GM18511 (cell line): ENCODE measurements at regions not wholly inside any gene's neighbourhood (a gene's known extent, or its start where the extent isn't known, plus 50 kb on each side); places are given as distances from the start of the nearest gene placed in this dataset.

Experiments
- ATAC-seq: cut with Tn5 transposase; IDR thresholded peaks from one replicate; pipeline ENCODE4 v1.9.1; 2021; ENCODE audit warnings: mild to moderate bottlenecking, moderate library complexity; ENCODE audit not compliant: unreplicated experiment

DNA sequence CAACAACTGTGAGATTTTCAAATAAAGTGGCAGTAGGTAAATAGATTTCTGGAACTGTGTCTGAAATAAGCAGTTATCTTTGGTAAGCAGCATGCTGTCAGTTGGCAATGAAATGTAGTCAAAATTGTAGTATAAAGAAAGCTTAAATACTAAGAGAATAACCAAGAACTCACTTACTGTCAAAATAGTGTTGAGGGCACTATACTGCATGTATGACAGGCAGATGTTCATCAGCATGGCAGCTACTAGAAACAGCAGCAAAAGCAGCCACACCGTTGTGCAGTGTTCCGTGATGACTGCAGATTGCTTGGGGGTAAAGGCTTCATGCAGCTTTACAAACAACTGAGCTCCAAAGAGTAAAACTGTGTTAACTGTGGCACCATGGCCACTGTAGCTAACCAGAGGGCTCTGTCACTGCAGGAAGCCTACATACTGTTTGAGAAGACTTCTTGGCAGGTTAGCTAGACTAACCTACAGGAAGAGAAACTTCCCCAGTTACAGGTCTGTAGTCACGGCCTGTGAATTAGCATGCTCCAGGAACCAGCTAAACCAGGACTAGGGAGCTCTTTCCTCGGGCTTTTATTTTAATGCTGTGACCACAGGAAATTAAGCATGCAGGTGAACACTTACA lies 459.7 kb downstream of the TBL1XR1 start:
- peak; percentile 53 for ATAC-seq

DNA sequence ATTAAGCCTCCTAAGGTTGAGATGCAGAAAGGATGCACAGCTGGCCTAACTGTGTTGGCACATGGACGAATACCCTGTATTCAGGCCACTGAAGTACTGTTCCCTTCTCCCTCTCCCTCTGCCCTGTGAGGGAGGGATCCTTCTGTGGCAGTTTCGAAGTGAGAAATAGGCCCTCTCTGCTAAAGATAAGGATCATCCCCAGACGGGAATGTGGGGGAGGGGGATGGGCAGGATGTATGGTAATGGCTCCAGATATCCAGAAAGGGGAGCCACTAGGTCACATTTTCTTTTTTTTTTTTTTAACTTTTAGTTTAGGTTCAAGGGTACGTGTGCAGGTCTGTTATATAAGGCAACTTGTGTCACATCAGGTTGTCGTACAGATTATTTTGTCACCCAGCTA lies 463.1 kb downstream of the TBL1XR1 start:
- no peak for ATAC-seq

DNA sequence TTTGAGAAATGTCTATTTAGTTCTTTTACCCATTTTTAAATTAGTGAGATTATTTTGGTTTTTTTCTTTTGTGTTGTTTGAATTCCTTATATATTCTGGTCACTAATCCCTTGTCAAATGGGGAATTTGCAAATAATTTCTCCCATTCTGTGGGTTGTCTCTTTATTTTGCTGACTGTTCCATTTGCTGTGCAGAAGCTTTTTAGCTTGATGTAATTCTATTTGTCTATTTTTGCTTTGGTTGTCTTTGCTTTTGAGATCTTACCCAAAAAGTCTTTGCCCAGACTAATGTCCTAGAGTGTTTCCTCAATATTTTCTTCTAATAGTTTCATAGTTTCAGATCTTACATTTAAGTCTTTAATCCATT lies 472.9 kb downstream of the TBL1XR1 start:
- no peak for ATAC-seq

DNA sequence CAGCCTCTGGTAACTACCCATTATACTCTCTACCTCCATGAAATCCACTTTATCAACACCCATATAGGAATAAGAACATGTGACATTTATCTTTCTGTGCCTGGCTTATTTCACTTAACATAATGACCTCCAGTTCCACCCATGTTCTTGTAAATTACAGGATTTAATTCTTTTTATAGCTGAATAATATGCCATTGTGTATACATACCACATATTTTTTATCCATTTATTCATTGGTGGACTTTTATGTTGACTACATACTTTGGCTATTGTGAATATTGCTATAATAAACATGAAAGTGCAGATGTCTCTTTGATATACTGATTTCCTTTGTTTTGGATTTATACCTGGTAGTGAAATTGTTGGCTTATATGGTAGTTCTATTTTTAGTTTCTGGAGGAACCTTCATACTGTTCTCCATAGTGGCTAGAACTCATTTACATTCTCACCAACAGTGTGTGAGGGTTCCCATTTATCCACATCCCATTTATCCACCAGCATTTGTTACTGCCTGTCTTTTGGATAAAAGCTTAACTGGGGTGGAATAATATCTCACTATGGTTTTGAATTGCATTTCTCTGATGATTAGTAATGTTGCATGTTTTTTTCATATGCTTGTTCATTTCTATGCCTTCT lies 473.4 kb downstream of the TBL1XR1 start:
- no peak for ATAC-seq

DNA sequence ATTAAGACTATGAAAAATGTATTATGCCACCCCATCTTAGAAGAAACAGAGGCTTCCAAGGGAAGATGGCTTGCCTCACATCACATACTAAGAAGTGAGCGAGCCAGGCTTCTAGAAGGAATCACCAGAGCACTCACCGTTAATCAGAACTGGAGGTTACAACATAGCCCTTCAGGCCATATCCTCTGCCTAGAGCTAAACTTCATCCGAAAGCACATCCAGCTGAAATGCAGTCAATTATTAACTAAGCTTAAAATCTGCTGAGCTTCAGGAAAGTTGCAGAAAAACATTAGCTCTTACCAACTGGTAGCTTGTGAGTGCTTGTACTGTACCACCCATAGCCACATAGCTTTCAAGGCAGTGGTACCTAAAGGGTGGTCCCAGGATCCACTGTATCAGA lies 483.2 kb downstream of the TBL1XR1 start:
- no peak for ATAC-seq

DNA sequence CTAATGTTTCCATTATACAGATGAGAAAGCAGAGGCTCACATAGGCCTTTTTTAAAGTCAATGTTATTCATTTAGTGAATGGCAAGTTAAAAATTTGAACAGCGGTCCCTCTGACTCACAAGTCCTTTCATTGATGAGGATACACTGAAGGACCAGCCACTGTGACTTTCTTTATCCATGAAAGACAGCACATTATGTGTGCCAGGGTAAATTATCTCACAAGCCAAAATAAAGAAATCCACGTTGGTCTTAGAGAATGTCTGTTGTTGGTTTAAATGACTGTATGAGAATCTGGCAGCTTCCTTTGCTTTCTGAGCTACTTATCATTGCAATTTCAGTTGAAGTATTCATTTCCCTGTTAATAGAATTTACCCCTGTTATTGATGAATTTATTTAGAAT lies 485.1 kb downstream of the TBL1XR1 start:
- ATAC-seq: no peak

DNA sequence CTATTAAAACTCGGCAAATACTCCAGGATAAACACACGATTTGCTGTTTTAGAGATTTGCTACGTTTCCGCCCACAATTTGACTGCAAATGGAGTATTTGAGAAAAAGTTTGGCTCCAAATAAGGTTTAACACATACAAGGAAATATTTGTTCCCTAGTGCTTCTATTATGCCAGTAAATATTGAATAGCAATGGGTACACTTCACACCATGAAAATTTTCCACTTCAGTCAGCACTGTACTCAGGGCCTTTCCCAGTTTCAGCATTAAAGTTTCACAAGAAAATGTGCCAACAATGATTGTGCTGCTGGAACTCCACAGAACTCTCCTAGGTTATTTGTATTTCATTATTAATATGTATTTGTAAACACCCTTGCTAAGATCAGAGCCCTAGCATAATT lies 498.0 kb downstream of the TBL1XR1 start:
- ATAC-seq: no peak

DNA sequence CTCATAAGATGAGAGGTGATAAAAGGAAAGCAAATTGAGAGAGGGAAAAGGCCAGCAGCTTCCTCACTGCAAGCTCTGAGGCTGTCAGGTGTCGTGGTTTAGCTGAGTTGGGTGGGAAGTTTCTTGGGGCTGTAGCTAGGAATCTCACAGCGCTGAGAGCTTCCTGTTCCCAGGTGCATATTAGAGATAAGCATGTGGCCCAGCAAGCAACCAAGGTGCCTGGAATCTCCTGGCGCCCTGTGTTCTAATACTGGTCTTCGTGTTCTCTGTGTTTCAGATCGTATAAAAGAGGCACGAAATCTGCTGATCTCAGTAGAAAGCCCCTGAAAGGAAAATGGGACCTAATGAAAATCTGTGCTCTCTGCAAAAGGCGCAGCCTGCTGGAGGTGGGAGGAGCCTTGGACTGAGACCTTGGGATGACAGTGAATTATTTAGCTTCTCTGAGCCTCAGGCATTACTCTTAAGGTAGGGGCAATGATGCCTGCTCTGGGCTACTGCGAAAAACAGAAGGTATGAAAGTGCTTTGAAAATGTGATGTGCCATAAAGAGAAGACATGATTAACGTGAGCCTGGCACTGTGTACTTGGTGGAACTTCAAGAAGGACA lies 499.9 kb downstream of the TBL1XR1 start:
- ATAC-seq: no peak

DNA sequence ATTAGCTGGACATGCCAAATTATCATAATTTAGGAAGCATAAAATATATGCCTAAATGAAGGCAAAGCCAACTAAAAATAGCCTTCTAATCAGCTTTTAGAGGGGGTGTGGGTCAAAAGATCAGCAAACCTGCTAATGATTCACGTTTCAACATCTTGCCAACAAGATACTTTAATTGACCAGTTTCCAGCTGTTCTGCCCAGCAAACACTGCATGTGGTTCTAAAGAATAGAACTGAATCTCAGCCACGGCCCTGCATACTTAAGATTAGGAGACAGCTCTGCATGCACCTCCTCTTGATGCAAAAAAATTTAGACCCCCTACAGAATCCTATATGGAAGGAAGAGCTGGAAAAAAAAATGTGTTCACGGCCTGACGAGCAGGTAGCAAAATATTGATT lies 500.5 kb downstream of the TBL1XR1 start:
- no peak for ATAC-seq

DNA sequence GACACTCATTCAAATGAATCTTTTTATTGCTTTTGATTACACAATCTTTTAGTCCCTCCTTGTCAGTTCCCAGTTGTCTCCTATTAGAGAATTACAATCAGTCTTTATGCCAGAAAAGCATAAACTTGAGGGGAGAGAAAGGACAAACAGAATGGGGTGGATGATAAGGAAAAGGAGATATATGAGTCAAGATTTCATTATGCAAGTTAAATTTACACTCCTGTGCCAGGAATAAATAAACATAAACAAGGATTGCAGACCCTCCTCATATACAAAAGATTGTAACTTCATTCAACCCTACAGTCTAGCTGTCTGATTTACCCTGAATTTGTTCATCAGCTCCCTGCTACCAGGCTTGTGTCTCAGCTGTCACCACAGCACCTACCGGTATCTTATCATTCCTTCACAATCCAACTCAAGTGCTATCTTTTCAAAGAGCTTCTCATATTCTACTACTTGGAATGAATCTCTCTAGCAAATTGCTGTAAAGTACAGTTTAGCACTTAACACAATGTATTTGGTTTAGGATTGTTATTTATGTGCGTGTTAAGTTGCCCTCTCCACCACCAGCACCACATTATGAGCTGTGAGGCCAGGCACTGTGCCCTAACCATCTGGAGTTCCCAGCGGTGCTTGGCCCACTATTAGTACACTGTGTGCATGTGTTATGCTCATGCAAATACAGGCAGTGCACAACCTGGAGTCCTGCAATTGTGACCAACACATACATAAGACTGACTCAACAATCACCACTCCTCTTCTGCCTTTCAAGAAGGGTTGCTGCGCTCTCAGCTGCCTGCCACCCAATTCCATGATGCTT lies 504.1 kb downstream of the TBL1XR1 start:
- ATAC-seq: no peak

DNA sequence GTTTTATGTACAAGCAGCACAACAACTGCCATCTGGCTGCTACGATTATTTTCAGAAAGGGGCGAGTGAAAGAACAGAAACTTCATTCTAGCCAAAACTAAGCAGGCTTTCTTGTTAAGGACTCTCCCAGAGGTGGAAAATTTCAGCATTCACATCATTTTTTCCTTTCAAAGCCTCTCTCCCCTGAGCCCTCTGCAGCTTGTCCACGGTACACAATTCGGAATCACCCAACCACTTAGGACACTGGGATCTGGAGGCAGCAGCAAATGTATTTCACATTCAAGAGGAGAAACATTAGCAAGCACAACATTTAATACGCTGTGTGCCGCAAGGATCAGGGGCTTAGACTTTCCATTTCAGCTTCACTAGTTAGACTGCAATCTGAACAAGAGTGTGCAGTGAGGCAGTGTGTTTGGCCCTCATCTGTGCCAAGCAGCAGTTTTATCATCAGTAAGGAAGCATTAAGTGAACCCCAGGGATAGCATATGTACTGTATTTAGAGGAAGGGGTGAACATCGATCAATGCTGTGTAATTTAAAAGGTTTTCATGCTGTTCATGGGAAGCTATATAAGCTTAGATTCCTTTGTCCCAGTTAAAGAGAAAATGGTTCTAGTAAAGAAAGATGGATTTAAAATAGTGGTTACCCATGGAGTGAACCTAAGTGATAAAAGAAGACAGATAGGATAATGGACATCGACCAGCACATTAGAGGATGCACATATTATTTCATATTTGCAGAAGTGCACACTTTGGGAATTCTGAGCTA lies 504.9 kb downstream of the TBL1XR1 start:
- ATAC-seq: no peak

DNA sequence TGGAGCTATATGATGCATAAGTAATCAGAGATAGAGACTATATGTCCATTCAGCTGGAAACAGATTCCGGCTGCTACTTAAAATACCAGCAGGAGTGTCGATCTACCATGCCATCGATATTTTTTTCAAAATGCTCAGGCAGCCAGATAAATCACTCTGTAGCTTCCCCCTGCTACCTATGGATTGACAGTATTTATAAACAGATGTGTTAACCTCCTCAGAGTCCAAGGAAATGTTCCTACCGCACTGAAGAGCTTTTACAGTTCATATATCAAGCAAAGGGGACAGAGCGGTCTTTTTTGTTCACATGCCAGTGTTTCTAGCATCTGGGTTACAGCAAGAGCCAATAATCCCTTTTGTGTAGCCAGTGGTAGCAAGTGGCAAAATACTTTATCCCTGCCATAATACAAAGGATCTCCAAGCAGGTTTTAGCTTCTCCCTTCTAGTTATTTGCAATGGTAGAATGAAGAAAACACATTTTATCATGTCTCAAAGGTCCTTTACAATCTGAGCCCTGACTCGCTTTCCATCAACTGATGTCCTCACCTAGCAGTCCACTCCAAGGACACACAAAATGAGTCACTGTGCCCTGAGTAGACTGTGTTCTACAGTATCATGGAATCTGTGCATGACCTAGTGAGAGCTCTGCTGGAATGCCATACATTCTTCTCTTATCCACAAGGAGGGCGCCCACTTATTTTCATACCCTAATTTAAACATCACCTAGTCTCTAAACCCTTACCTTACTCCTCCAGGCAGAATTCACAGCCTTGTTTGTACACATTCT lies 507.0 kb downstream of the TBL1XR1 start:
- no peak for ATAC-seq

DNA sequence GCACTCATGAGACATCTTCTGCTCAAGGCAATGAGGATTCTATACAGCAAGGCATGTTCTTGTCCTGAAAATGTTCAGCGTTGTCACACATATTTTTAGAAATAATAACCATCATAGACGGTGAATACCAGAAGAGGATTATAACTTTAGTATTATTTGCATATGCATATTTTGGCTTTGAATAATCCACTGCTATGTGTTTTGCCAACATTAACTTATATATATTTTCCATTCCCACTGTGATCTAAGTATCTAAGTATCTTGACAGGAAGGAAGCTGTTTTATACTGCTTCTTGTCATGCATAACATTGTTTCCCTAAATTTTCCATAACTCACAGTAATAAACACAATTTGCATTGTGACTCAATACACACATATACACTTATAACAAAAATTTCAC lies 509.5 kb downstream of the TBL1XR1 start:
- ATAC-seq: no peak

DNA sequence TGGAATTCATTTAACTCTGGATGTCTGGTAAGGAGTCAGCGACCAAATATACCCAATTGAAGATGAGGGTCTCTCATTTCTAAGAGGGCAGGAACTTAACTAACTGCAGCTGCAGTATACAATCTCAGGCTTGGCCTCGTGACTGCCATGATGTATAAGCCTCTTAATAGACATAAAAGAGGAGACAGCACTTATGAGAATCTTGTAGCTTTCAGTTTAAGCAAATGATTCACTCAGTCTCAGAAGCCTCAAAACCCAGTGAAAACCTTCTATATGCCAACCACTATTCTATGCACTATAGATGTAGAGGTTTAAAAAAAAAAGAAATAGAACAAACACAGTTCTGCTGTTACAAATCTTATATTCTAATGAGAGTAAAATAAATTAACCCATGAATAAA lies 513.9 kb downstream of the TBL1XR1 start:
- peak; percentile 71 for ATAC-seq

DNA sequence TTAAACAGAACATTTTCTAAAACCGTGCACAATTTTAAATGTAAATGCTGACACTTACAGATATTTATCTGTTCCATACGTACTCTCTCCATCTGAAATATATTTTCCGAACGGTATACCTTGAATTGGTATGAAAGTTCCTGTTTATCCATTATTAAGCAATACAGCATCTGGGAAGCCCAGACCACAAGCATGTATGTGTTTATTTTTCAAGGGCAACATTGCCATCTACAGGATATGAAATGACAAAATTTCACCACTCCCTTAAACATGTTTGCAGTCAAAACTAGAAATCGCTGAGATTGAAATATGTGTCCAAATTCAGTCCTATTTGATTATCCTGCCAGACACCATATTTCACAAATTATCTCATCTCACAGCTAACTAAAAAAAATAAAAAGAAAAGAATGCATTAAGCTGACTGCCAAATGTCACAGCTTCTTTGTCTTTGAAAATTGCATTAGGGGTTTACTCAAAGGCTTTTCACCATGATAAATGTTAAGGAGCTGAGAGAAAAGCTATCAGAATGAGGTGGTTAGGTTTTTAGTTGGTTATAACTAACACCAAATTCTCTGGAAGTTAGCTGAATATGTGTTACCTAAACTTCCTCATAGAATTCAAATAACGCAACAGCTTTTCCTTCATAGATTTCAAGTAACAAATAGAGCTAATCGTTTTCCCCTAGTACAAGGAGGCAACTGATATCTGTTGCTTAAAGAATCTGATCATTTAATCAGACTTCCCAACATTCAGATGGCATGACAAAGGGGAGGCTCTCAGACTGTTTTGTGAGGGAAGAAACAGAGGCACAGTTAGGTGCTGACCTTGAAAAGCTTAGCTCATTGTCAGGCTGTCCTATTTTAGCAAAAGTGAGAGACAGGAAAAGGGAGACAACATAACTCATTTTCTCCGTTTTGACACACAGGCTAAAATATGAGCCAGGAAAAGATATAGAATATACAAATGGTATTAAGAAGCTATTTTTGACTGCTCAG lies 533.1 kb downstream of the TBL1XR1 start:
- ATAC-seq: no peak

DNA sequence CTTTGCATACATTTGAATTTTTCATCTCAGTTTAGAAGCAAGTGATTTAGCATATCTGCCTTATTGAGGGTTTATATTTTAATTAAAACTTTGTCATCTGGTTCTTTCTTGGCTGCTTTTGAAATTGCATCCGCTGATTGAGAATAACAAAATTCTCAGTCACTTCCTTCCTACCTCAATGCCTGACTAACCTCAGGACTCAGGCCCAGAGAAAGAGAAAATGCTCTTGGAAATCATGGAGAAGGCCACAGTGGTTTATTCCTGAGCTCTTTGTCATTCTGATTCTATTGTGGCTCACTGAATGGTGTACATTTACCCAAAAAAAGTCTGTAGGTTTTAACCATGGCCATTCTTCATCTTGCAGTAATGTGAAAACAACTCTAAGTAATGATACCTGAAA lies 533.9 kb downstream of the TBL1XR1 start:
- no peak for ATAC-seq

DNA sequence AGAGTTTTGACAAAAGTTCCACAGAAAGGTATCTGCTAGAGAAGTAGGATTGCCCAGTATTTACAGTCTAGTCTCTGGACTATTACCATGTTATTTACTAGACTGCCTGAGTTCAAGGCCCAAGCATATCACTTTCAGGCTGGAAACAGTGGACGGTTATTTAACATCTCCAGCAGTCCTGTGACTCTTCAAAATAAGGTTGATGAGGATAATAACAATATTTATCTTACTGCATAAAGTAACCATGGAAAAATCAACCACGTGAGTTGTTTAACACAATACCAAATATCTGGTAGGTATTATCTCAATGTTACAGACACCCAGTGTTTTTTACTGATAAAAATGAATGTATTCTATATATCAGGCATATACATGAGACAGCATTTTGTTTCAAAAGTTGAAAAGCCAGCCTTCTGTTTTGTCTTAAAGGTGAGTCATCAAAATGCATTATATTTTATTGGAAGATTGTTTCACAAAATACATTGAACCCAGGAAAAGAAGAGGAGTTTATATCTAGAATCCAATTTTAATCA lies 535.8 kb downstream of the TBL1XR1 start:
- ATAC-seq: no peak

DNA sequence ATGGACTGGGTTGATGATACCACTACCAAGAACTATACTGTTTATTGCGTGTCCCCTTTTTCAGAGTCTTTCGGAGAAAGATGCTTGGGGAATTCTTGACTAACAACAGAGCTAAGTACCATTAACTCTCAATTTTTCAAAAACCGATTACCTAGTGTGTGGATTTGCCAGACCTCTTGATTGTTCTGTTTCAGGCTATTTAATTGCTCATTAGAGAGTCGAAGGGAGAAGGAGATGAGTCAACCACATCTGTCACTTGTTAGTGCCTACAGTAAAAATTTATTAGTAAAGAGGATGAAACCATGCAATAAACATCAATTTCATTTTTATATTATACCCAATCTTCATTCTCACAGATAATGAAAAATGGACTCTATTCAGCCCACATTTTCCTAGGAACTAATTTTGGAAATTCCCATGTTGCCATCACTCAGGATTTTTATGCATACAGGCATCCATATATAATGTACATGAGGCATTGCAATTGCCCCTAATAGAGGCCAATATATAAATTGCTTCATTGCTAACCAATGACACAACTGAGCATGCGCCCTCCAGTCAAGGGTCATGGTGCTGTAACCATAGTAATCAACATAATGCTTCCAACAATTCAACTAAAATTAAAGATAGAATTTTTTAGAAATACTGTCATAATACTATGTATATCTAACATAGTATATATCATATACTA lies 541.7 kb downstream of the TBL1XR1 start:
- no peak for ATAC-seq
